NCI-H345 treated with DMSO at 0.1 percent for 48 hours (cell line): ENCODE measurements at regions not wholly inside any gene's neighbourhood (a gene's known extent, or its start where the extent isn't known, plus 50 kb on each side); places are given as distances from the start of the nearest gene placed in this dataset.
A peak's percentile ranks its signal among the peaks of the same experiment; 100 is the strongest.

Experiments used
- DNase-seq: peaks from one replicate; lab custom pipeline; 2025; ENCODE audit not compliant: unreplicated experiment; lab: John Stamatoyannopoulos, UW

- DNase-seq, result no peak
Measured at GRCh38 chr10:78292250-78292981, 258.8 kb downstream of the RPS24 start.

GRCh38 chr10:78292982-78293865 is 259.6 kb downstream of the RPS24 start:
- no peak for DNase-seq

- DNase-seq, result no peak
Measured at GRCh38 chr10:78295242-78295641, 261.6 kb downstream of the RPS24 start.

DNA sequence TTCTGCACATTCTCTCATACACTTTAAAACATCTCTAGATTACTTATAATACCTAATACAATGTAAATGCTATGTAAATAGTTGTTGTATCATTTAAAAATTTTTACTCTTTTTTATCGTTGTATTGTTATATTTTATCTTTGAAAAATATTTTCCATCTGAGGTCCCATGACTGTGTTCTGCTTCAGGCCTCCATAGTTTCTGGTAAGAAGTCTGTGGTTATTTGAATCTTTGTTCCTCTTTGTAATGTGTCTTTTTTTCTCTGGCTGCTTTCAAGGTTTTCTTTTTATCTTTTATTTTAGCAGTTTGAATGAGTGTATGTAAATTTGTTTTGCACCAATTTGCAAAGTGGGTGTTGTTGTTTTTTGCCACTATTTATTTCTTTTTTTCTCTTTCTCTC is 263.1 kb downstream of the RPS24 start:
- DNase-seq, result no peak

GRCh38 chr10:78297997-78298396 is 264.3 kb downstream of the RPS24 start:
- no peak for DNase-seq

GRCh38 chr10:78298835-78299234 is 265.2 kb downstream of the RPS24 start:
- no peak for DNase-seq

GRCh38 chr10:78299851-78300468 is 266.3 kb downstream of the RPS24 start:
- no peak for DNase-seq

DNA sequence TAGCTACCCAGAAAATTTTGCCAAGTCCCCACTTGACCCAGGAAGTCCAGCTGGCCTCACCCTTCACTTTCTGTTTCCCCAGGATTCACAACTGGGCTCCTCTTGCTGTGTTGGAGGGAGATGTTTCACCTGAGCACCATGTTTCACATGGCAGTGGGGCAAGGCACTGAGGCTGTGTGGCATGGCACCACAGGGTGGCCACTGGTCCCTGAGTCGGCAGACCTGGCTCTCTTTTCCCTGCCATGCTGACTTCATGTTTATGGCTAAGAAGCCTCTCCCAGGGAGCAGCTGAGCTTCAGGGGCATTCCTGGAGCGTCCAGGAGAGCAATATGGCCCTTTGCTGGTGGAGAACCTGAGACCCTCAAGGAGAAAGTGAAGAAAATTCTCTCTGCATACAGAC is 266.9 kb downstream of the RPS24 start:
- no peak for DNase-seq

DNA sequence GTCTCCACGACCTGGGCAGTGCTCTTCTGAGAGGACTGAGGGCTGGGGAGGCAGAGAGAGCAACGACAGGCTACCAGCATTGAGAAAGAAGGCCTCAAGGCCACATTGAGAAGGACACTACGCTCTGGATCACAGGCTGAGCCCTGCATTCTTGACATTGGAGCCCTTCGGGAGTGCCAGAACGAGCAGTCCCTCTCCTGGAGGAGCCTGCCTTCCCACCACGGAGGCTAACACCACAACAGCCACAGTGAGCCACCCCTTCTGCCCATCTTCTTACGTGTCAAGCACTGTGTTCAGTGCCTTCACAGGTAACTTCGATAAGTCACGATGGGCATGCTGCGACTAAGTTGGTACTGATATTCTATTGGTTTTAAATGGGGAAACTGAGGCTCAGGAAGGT is 267.8 kb downstream of the RPS24 start:
- no peak for DNase-seq

- DNase-seq, result no peak
Measured at GRCh38 chr10:78301891-78302738, 268.5 kb downstream of the RPS24 start.

DNA sequence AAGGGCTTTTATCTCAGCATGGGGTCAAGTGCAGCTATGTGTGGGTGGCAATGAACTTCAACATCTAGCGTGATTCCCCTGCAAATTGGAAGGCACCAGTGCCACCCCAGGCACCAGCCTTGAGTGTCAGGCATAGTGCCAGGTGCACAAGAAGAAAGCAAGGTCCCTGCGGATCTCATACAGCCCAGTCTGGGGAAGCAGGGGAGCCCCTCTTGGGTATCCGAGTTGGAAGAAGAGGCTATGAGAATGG is 269.0 kb downstream of the RPS24 start:
- no peak for DNase-seq

- peak; percentile 66 for DNase-seq
Measured at GRCh38 chr10:78302989-78303854, 269.6 kb downstream of the RPS24 start.

- no peak for DNase-seq
Measured at GRCh38 chr10:78304091-78305045, 270.7 kb downstream of the RPS24 start.

GRCh38 chr10:78305311-78305710 is 271.6 kb downstream of the RPS24 start:
- no peak for DNase-seq

DNA sequence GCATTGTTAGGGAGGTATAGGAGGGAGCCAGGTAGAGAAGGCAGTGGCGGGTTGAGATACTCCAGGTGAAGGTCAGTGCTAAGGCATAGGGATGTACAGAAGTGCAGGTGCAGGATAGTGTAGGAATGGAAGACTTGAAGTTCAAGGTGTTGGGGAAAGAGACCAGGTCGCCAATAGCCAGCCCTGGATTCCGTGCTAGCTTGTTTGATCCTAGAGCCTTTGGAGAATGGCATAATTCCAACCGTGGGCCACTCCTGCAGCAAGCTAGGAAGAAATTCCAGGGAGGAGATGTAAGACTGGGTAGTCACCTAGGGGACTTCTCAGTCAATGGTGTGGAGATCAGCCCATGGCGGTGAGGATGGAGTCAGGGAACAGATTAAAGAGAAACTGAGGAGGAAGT is 272.7 kb downstream of the RPS24 start:
- DNase-seq, result no peak

GRCh38 chr10:78307576-78307975 is 273.9 kb downstream of the RPS24 start:
- no peak for DNase-seq

DNA sequence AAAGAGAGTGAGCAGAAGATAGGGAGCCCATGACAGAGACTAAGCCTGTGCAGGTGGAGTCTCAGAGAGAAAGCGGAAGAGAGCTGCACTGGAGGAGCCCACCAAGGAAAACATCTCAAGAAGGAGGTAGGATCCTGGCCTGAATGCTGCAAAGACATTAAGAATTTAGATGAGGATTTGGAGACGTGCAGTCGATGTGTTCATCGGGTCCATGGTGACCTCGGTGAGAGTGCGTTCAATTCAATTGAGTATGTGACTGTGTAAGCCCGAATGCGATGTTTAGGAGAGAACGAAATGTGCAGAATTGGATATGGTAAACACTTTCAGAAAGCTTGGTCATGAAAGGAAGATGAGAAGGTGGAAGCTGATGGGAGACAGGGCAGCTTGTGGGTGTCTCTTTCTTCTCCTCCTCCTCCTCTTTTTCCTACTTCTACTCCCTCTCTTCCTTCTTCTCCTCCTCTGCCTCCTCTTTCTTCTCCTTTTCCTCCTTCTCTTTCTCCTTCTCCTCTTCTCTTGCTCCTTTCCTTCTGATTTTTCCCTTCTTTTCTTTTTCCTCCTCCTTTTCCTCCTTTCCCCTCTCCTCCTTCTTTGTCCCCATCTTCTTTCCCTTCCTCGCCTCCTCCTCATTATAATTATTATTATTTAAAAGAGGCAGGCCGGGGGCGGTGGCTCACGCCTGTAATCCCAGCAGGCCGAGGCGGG is 276.0 kb downstream of the RPS24 start:
- DNase-seq, result no peak

GRCh38 chr10:78310481-78311080 is 276.9 kb downstream of the RPS24 start:
- DNase-seq, result no peak
